ENCODE measurements at regions not wholly inside any gene's neighbourhood (a gene's known extent, or its start where the extent isn't known, plus 50 kb on each side); places are given as distances from the start of the nearest gene placed in this dataset.

DNA sequence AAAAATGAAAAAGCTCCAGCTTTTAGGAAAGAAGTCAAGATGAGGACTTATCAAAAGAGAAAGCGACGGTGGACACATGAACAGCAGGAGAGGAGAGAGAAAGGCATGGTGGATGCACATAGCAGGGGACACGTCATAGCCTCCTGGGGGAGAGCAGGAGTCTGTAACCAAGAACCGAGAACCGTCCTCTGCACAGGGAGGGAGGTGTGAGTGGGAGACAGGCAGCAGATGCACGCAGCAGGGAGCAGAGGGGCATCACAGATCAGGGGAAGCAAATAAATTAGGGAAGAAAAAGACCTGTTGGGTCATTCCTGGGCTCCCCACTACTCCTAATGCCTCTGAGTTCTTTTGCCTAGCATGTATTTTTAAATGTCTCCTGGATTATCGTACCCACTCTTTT lies 138.1 kb upstream of the RMST start:
- TF ChIP-seq, protein P1, sequence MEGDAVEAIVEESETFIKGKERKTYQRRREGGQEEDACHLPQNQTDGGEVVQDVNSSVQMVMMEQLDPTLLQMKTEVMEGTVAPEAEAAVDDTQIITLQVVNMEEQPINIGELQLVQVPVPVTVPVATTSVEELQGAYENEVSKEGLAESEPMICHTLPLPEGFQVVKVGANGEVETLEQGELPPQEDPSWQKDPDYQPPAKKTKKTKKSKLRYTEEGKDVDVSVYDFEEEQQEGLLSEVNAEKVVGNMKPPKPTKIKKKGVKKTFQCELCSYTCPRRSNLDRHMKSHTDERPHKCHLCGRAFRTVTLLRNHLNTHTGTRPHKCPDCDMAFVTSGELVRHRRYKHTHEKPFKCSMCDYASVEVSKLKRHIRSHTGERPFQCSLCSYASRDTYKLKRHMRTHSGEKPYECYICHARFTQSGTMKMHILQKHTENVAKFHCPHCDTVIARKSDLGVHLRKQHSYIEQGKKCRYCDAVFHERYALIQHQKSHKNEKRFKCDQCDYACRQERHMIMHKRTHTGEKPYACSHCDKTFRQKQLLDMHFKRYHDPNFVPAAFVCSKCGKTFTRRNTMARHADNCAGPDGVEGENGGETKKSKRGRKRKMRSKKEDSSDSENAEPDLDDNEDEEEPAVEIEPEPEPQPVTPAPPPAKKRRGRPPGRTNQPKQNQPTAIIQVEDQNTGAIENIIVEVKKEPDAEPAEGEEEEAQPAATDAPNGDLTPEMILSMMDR (IDR thresholded peaks at IDR 0.05; ENCODE audit: low read length, missing control alignments): no peak
- no peak for DNase-seq (ENCODE audit: low read depth)
- H3K4me3 ChIP-seq (replicated peaks; ENCODE audit: low read depth, low read length): no peak overlapping the region

DNA sequence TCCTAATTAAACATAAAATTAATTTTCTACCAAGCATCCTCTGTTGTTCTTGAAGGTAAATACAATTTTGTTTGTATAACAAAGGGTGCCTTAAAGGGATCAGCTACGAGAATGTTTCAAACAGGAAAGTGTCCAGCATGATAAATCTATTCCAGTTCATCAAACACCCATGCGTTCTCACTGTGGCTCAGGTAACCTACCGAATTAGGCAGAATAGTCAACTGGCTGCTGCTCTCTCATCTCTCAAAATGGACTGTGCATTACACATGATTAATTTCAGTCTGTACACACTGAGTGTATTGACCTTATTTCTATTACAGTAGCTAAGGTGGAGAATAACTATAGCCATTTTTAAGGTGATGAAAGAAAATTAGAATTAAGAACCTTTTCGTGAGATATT lies 127.5 kb upstream of the RMST start:
- TF ChIP-seq, protein P1 (IDR thresholded peaks at IDR 0.05; ENCODE audit: low read length, missing control alignments): no peak
- no peak overlapping the region for H3K4me3 ChIP-seq (replicated peaks; ENCODE audit: low read depth, low read length)
- no peak for DNase-seq (ENCODE audit: low read depth)

GRCh38 chr12:97336900-97337751 lies 125.5 kb upstream of the RMST start:
- H3K4me3 ChIP-seq (replicated peaks; ENCODE audit: low read depth, low read length): no peak overlapping the region
- no peak for DNase-seq (ENCODE audit: low read depth)
- TF ChIP-seq, protein P1 (IDR thresholded peaks at IDR 0.05; ENCODE audit: low read length, missing control alignments): no peak

GRCh38 chr12:97342130-97342529 lies 120.5 kb upstream of the RMST start:
- no peak overlapping the region for H3K4me3 ChIP-seq (replicated peaks; ENCODE audit: low read depth, low read length)
- DNase-seq (ENCODE audit: low read depth): no peak
- TF ChIP-seq, protein P1 (IDR thresholded peaks at IDR 0.05; ENCODE audit: low read length, missing control alignments): no peak

- TF ChIP-seq, protein P1 (IDR thresholded peaks at IDR 0.05; ENCODE audit: low read length, missing control alignments): no peak
- H3K4me3 ChIP-seq (replicated peaks; ENCODE audit: low read depth, low read length): no peak overlapping the region
- no peak for DNase-seq (ENCODE audit: low read depth)
Observed at GRCh38 chr12:97347956-97348355, 114.6 kb upstream of the RMST start.

DNA sequence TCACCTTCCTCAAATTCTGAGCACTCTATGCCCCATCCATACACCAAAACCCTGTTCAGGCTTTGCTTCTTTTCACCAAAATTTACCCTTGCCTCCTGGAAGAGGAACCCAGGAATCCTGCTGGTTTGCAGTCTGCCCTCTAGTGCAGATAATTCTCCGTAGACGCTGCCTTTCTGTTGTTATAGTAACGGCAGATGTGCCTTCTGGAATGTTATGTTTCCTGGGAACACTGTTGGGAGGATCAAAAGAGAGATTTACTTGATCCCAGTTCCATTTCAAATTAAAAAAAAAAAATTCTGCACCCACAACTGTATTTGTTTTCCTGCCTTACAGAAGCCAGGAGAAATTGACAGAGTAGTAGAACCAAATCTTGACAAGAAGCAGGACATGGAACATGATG lies 104.2 kb upstream of the RMST start:
- DNase-seq (ENCODE audit: low read depth): no peak

More for the DNA sequence above, 104.2 kb upstream of the RMST start:
- H3K4me3 ChIP-seq (replicated peaks; ENCODE audit: low read depth, low read length): no peak overlapping the region
- TF ChIP-seq, protein P1 (IDR thresholded peaks at IDR 0.05; ENCODE audit: low read length, missing control alignments): no peak

All from fibroblast of pulmonary artery (primary cell).